ENCODE measurements at regions not wholly inside any gene's neighbourhood (a gene's known extent, or its start where the extent isn't known, plus 50 kb on each side); places are given as distances from the start of the nearest gene placed in this dataset.

DNA sequence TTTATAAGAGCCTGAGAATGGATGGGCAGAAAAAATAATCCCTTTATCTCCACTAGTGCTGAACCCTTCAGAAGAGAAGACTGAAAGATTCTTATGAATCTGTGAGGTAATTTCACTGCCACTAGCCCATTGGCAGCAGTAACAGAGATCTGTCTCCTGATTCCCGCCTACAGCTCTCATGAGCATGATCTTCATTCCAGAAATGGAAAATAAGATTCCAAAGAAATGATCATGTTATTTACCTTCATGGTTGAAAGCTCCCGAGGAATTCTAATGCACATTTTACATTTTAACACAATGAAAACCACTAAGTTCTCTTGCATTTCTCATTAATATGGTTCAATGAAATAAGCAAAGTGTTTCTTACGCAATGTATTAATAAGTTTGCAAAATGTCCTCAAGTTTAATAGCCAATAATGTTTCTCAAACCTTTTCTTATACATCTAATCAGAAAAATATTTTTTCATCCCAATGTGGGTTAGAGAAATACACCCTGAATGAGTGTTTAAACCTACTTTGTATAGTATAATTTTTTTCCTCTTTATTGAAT is 905.6 kb downstream of the TMEM182 start:
- DNase-seq (ENCODE audit: extremely low read depth in 1 of 2, low read depth in 1 of 2): no peak

DNA sequence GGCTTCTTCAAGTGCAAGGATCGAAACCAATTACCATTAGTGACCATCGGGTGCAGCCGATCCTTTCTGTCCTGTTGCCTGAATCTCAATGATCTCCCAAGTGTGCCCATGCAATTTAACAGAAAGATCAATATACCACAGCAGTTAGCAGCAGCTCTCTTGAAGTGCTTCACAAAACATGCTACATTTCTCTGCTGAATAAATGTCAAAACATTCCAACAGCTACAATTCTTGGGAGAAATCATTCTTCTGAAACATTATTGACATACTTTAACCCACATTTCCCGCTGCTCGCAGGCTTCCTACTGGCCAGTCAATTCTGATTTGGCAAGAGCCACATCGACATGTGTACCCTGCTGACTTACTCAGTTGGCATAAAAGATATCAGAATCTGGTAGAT is 907.7 kb downstream of the TMEM182 start:
- no peak for DNase-seq (ENCODE audit: extremely low read depth in 1 of 2, low read depth in 1 of 2)

Measured in stimulated activated CD8-positive, alpha-beta memory T cell treated with anti-CD3 and anti-CD28 coated beads, Interleukin-7, amount 100 ng/mL, for 48 hours (primary cell).